LHCN-M2 (cell line): ENCODE measurements at regions not wholly inside any gene's neighbourhood (a gene's known extent, or its start where the extent isn't known, plus 50 kb on each side); places are given as distances from the start of the nearest gene placed in this dataset.

Experiments
- DNase-seq: peaks from one replicate; pipeline ENCODE4 v3.0.0-alpha.2; 2012; ENCODE audit warnings: low read depth

DNA sequence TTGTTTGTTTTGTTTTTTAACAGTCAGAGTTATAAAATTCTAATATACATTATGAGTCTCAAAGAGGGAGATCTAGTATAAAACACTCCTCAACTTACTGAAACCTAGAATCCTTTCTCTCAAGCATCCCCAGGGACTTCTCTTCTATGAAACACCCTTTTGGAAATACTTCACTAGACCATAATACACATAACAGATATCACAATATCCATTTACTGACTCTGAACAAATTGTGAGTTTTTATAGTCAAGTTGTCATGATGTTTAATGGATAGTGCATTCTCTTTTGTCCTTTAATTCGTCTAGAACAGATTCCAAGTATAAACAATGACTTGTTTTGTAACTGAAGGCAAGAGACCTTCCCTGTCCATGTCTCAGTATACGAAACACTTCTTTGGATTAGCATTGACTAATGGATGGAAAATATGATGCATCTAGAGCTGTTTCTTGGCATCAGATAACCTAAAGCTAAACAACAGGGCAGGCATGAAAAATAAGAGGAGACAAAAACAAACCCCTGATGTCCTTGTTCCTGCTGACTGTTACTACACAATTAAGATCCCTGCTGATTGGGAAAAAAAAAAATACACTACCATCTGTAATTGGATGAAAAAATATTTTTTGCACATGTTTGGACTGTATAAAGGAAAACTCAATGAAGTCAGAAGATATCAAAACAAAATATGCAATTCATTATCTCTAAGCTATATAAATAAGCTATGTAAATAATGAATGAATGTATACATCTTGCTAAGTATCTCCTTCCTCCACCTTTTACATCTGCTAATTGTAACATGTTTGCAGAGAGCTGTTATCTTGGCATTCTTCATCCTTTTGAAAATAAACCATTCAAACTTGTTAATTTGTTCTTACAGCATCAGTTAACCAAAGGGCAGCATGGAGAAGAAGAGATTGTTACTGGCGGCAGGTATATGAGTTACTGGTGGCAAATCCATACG lies 214.2 kb downstream of the LACC1 start:
- DNase-seq, result no peak

DNA sequence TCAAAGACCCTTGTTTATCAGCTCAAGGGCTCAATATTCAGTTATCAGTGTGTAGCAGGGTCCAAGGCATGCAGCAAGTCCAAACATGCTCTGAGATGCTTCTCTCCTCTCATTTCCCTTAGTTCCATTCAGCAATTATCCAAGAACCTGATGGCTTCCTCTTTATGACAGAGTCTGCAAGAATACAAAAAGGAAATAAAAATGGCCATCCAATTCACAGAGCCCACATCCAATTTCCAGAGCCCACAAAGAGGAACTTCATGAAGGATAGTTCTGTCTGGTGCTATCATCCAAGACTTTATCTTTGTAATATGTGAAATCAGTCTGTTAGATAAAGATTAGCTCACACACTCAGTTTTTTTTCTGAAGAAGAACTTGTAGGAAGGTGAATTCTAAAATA lies 217.2 kb downstream of the LACC1 start:
- no peak for DNase-seq

DNA sequence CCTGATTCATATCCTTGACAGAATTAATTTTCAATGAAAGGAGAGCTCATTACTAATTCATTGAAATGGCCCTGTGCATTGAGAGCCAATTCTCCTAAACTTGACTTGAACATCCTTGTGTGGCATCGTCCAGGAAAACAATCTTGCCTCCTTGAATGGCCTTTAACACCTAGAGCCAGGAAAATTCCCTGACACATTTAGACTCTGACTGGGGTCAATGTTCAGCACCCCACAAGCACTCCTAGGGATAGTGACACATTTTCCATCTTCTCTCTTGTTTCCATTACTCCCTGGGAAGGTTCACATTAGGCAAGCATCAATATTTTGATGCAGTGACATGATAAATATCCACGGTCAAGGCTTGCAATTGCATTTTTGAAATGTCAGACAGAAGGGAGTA lies 218.9 kb downstream of the LACC1 start:
- DNase-seq, result no peak

DNA sequence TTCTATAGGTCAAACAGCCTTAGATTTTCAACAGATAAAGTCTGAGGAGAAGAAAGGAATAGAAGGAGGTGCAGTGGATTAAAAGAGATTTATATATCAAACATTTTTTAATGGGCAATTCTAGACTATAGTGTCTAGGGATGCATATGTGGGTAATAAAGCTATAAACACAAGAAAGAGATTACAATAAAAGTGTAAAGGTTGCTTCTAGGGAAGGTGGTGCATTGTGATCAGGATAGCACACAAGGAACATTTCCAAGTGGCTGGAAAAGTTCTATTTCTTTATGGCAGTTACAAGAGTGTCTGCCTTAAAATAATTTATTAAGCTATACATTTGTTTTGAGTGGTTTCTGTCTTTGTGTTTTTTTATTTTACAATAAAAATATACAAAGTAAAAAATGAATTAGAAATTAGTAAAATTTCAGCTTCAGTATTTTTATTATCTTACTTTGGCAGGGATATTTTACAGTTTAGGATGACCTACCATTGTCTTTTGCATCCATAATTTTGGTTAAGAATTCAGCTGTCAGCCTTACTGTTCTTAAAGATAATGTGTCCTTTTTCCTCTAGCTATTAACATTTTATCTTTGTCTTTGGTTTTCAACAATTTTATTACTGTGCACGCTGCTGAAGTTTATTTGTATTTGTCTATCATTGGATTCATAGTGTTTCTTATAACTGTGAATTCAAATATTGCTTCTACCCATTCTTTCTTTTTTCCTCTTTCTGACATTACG lies 221.8 kb downstream of the LACC1 start:
- no peak for DNase-seq

DNA sequence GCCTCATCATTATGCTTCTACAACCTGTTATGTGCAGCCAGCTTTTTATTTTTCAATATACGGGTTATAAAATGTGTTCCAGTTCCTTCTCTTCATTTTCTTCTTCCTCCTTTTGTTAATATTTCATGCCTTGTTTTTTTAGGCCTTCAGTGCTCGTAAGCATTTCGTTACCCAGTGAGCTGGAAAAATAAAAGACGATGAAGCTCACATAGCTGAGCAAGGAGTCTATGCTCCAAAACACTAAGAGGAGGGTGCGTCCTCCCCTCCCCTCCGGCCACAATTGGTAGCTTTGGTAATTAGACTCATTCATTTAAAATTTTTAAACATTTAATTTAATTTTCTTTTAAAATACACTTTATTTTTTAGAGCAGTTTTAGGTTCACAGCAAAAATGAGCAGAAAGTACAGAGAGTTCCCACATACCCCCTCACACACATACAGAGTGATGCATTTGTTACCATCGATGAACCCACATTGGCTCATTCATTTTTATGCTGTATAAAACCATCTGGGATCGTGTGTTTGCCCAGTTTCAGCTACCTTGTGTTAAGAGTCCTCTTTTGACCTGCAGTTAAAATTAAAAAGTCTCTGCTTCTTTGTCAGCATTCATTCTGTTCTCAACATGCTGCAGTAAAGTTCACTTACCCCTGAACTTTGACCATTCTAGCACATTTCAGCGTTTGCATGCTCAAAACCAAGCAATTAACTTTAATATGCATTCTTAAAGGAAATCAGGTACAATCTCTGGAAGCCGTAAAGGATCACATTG lies 223.9 kb downstream of the LACC1 start:
- DNase-seq, result no peak

DNA sequence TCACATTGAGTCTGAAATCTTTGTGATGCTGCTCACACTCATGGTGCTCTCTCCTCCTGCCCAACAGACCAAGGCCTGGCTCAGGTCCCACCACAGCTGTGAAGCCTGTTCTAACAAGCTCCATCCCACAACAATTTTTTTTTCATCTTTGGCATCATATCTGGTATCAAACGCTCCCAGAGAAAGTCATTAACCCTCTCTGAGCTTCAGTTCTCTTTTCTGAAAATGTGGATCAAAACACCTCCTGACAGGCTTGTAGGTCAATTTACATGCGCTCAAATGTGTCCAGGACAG lies 224.4 kb downstream of the LACC1 start:
- no peak for DNase-seq

DNA sequence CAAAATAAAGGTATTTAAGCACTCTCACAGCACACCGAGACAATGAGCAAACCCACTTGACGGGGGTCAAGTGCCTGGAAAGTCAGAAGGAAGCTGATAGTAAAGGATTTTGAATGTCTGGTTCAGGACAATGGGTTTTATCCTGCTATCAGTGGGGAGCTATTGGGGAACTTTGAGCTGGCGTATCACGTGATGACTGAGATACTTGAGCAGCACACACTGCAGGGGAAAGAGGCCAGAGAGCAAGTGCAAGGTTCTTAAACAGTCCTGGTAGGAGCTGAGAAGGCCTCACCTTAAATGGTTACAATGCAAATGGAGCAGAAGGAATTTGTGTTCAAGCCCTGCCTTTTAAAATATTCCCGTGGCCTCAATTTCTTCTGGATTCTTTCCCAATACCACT lies 225.3 kb downstream of the LACC1 start:
- DNase-seq, result no peak

DNA sequence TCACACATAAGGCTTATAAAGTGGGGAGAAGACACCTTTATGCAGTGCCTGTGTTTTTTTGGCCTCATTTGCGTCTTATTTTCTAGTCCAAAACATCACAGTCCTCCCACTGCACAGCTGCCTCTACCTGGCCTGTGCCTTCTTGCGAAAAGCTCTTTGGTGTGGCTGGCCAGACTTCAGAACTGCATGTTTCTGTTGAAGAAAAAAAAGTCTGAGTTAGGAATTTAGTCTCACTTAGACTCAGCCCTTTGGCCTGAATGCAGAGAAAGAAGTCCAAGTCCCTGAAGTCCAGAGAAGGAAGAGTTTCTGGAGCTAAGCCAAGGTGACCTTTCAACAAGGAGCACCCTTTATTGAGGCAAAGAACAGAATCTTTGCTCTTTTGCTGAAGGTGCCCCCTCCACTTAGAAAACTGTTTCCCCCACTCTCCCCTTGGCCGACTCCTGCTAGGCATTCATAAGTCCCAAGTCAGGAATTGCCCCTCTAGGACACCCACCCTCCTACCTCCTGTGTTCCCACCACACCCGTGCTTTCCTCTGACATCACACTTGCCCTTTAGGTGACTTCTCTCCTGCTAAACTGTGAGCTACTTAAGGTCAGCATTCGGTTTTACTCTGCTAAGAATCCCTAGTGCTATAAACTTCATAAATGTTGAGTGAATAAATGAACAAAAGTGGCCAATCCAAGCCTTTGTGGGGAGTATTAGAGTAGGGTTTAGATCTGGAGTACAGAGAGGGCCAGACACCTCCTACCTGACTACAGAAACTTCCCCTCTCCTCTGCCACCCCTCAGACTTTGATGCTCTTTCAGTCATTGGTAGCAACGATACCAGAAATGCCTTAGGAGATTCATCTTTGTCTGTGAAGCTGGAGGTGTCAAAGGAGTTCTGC lies 226.8 kb downstream of the LACC1 start:
- DNase-seq, result no peak

DNA sequence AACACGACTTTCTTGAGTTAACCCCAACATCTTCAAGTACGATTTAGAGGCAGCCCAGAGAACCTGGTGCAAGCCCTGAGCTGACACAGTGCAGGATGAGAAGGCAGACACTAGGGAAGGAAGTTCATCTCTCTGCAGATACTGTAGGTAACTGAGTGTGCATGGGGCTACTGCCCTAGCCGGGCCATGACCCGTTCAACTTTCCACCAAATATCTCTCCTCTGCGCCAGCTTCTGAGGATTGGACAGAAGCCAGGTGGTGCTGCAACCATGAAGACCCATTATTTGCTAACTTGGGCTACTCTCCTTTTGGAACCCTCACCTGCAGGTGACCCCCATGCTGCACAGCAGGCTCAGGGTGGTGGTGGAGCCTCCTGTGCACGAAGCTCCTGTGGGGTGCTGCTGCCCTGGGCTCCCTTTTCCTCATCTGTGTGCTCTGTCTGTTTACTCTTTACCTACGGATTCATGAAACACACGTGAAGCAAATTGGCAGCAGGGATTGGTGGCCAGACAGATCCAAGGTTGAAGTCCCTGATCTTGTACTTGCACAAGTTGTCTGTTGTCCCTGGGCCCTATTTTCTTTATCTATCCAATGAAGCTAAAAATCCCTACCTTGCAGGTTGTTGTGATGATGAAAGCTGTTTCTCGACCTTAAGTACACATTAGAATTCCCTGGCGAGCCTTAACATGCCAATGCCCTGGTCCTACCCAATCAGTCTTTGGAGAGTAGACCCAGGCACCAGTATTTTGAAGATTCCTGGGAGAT lies 227.8 kb downstream of the LACC1 start:
- DNase-seq, result no peak

DNA sequence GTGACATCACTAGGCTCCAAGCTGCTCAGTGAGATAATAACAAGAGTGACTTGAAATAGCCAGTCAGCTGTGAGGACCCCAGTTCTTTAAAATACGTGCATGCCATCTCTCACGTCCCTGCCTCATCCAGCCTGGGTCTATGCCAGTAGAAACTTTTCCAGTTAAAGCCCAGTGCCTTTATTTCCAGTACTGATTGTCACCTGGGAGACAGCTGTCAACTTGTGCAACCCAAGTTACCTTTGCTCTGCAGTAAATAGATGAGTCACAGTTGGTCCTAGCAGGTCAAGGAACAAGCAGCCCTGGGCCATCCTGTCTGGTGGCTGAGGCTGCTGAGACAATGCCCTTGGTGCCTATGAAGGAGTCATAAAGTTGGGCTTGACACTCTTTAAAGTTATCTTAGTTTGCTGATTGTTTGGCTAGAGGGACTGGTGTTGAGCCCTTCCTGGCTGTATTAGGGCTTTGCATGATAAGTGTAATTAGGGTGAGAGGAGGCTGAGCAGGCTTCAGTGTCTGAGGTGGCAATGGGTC lies 228.7 kb downstream of the LACC1 start:
- DNase-seq, result no peak

DNA sequence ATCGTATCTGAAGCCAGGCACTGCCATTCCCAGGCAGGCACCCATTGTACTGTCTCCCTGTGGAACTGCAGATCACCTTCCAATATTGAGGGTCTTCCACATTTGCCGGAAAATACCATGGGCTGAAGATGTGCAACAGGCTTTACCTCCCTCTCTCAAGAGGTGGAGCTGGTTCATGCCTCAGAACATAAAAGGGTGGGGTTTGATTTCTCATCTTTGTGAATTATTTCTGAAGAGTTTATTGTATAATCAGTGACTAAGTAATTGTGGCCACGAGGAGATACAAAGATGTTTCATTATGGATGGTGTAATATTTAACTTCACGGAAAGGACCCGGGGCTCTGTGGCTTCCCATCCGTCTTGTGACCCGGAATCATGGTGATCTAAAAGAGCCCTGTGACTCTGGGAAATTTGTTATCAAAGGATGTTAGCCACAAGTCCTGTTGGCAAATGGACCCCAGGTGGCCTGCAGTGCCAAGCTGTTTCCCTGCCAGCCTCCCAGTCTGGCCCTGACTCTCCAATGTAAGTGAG lies 230.5 kb downstream of the LACC1 start:
- DNase-seq, result no peak

DNA sequence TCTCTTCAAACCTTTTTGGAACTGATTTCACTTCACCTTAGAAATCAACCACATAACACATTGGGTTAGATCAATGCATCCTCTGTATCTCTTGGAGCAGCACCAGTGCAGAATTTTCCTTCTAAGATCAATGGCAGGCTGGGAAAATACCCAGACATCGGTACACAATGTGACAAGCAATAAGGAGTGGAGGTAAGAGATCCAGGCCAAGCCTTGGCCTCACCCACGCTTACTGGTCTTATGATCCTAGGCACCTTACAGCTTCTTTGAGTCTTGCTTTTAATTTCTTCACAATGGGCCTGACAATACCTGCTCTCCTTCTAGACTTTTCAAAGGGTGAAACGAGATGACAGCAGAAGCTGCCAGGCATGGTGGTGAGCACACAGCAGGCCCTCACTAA lies 232.0 kb downstream of the LACC1 start:
- no peak for DNase-seq

DNA sequence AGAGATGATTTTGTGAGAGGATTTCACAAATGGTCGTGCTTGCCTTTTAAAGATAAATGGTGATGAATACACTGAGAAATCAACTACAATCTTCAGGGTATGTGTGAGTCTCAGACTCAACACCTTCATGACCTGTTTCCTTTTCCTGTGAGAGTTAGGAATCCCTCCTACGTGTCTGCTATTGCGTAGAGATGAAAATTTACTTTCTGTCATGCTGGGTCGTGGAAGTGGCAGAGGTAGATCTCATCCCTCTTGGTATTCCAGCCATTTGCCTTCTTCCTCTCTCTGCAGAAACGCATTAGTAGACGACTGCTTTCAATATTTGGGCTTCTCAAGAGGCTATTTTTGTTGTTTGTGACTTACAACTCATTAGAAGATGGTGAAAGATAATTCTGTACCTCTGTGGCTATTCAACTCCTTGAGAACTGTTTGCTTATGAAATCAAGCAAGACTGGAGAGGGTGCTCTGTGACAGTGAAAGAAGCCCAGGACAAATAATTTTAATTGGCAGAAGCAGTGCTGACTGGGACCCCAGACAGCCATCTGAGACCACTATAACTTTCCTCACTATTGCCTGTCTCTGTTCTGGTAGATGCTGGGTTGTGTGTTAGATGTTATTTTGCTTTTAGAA lies 233.1 kb downstream of the LACC1 start:
- DNase-seq, result no peak

DNA sequence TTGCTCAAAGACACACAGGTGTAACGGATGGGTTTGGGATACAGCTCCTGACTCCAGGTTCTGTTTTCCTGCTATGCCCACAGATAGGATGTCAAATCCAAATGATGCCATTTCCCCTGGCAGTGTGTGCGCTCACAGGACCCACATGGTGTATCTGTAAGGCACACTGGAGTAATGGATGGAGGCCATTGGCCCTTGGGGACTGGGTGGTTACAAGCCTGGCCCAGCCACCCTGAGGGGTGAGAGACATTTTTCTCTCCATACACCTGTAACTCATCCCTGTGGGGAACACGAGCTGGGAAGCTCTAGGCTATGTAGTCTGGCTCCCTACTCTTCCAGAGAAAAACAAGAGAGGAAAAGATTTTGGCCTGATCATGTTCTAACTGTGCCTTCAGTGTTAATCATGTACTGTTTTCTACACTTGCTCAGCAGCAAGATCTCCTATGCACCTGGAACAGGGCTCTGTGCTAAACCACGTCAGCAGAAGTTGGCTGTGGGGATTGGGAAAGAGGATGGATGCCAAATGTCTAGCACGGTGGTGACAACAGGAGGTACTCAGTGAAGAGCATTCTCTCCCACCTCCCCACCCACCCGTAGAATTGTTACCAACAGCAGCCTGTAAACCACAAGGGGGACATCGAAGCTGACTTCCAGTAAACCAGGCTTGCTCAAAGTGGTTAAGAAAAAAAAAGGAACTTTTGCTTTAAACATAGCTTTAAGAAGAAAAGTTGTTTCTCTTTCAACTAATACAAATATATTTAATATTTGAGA lies 237.0 kb downstream of the LACC1 start:
- DNase-seq, result peak; percentile 23

DNA sequence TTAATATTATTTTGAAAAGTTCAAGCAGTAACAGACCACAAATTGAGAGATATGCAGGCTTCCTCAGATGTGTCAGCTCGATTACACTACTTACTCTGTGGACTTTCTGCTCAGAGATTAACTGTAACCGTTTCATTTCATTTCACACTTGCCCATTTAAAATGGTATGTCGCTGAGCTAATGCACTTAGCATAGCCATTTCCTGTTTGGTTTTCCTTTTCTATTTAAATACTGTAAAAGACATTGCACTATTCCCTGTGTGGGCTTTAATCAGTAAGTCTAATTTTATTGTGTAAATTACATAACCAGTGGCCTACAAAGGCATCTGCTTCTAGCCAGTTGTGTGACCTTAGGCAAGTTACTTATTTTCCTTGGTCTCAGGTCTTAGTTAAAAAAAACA lies 237.6 kb downstream of the LACC1 start:
- DNase-seq, result peak; percentile 30

DNA sequence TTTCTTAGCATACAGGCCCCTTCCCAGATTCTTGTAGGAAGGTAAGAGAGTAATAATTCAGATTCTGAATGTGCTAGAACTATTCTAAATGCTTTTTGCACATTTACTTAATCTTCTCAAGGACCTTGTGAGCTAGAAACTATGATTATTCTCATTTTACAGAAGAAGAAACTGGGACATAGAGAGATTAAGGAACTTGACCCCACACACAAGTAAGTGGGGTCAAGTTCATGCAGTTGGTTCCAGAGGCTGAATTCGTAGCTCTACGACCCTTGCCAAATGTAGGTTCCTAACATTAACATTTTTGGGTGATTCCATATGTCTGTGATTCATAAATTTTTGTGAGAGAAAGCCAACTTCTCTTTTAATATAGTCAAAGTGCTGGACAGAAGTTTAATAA lies 238.1 kb downstream of the LACC1 start:
- DNase-seq, result no peak

DNA sequence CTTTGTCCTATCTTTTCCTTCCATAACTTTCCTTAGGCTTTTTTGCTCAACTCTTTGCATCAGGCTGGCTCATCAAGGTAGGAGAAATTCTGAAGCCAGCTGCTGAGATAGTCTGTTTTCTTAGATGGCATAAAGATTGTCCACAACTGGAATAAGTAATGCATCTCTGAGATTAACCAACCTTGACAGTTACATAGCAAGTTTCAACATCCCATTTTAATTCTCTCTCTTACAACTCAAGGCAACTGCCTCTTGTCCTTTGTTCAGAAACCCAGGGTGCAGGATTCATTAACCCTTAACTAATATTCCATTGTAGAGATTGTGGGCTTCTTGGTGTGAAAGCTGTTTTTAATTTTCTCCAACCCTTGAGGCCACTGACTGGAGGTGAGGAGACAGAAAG lies 239.2 kb downstream of the LACC1 start:
- DNase-seq, result no peak

DNA sequence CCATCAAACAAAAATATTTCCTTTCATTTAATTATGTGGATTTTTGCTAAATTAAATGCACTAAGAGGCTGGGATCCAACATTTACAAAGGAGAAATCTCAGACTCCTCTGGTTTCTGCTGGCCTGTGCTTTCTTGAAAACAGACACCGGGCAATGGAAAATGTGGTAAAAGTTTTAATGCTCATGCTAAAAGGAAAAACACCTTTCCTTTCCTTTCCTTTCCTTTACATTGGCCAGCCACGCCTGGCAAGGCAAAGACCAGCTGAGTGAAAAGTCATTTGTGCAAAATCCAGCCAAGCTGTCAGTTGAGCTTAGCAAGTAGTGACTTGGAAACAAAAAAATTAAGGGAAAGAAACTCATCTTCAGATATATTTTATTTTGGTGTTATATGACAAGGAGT lies 240.3 kb downstream of the LACC1 start:
- DNase-seq, result no peak
